ENCODE measurements at regions not wholly inside any gene's neighbourhood (a gene's known extent, or its start where the extent isn't known, plus 50 kb on each side); places are given as distances from the start of the nearest gene placed in this dataset.

DNA sequence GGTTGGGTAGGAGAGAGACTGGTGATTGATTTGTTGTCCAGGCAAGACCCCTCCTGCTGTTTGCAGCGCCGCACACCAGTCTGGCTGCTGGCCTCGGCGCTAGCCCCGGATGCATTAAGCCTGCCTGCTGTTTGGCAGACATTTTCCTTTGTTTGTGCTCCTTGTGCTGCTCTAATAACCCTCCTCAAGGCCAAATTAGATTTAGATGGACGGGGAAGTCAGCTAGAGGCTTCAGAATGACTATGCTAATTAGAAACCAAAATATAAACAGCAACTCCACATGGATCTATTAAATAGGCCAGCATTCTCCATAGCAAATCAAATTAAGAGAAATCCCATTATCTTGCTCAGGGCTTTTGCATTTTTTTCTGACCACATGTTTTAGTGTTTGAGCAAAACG lies 445.2 kb downstream of the SQOR start:
- H3K4me1 ChIP-seq (ENCODE audit: control insufficient read depth, insufficient read depth, low read length), result no peaks in the 10 kb centered on the region
- no peaks in the 10 kb centered on the region for H3K9me3 ChIP-seq (ENCODE audit: control insufficient read depth, insufficient read depth, low read depth, low read length)
- TF ChIP-seq SIN3A (IDR thresholded peaks at IDR 0.05; ENCODE audit: borderline replicate concordance, insufficient read depth, low read depth, low read length), result no peak
- H3K36me3 ChIP-seq (ENCODE audit: control insufficient read depth, insufficient read depth, low read length), result no peaks in the 10 kb centered on the region
- no peak overlapping the region for H3K27ac ChIP-seq (ENCODE audit: low read length)
- no peaks in the 10 kb centered on the region for H3K27me3 ChIP-seq (ENCODE audit: control insufficient read depth, insufficient read depth, low read length)
- ChIA-PET POLR2A (no interaction called here), CTCF (interaction anchor here (0.6 kb wide), 1 partner anchor 1807 kb away, joined by 5 read pairs; no protein-coding TSS in a partner anchor)
- ATAC-seq (no peak), DNase-seq (ENCODE audit: low read depth, low spot score) (no peak)
- in situ Hi-C loops (cut with HindIII; ENCODE audit: low pct_unique_long_range_greater_than_20kb, low sequenced_read_pairs), result no loop called here
- intact Hi-C loops (cut with micrococcal nuclease; ENCODE audit: unreplicated experiment), result no loop called here
- H3K4me3 ChIP-seq (ENCODE audit: low read depth in 2 of 2, low read length in 2 of 2), result no peak overlapping the region
- BruUV-seq (replicated peaks), result no TSS peak

DNA sequence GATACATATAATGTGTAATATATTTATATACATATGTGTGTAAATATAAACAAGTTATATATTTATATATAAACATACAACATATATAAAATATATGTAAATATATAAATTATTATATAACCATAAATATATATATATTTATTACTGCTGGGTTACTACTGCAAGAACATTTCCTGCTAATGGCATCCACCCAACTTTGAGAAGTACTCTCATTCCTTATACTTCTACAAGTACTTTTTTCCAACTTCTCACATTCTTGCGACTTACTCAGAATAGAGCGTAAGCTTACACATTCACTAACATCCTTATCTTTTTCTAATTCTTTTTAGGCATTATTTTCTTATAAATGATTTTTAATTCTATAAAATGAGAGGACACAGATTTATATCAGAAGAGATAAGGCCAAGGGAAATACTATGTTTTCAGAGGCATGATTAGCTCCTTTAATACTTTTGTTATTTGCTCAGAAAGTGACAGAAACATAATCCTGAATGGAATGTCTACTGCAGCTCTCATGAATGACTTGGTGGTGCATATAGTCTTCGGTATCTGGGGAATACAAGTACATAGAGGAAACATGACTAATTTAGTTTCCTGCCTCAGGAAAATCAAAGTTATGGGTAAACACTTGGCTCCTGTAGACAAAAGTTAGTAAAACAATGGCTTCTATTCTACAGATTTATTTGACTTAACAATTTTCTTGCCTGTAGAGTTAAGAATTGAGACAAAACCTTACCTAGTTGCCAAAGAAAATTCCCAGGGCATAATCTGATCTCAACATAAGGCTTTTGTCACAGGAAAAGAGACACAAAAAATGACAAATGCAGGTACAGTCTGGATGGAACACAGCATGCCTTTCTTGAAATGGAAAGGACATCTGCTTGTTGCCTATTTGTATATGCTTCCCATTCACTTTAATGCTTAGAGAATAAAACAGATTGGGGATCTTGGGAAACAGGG lies 453.9 kb downstream of the SQOR start:
- no peak for DNase-seq (ENCODE audit: low read depth, low spot score)

More for the DNA sequence above, 453.9 kb downstream of the SQOR start:
- Histone ChIP-seq H3K4me1 (ENCODE audit: control insufficient read depth, insufficient read depth, low read length) (no peaks in the 10 kb centered on the region), H3K4me3 (ENCODE audit: low read depth in 2 of 2, low read length in 2 of 2) (no peak overlapping the region), H3K27ac (ENCODE audit: low read length) (no peak overlapping the region), H3K9me3 (ENCODE audit: control insufficient read depth, insufficient read depth, low read depth, low read length) (no peaks in the 10 kb centered on the region), H3K27me3 (ENCODE audit: control insufficient read depth, insufficient read depth, low read length) (no peaks in the 10 kb centered on the region), H3K36me3 (ENCODE audit: control insufficient read depth, insufficient read depth, low read length) (no peaks in the 10 kb centered on the region)
- ChIA-PET POLR2A (no interaction called here), CTCF (no interaction called here)
- no TSS peak for BruUV-seq (replicated peaks)
- intact Hi-C loops (cut with micrococcal nuclease; ENCODE audit: unreplicated experiment), result no loop called here
- in situ Hi-C loops (cut with HindIII; ENCODE audit: low pct_unique_long_range_greater_than_20kb, low sequenced_read_pairs), result no loop called here
- no peak for ATAC-seq
- no peak for TF ChIP-seq POLR2AphosphoS5 (IDR thresholded peaks at IDR 0.05; ENCODE audit: low read depth, low read length)
- TF ChIP-seq TCF7L2 (IDR thresholded peaks at IDR 0.05; ENCODE audit: low read depth, low read length), result no peak
- TF ChIP-seq, protein P1, sequence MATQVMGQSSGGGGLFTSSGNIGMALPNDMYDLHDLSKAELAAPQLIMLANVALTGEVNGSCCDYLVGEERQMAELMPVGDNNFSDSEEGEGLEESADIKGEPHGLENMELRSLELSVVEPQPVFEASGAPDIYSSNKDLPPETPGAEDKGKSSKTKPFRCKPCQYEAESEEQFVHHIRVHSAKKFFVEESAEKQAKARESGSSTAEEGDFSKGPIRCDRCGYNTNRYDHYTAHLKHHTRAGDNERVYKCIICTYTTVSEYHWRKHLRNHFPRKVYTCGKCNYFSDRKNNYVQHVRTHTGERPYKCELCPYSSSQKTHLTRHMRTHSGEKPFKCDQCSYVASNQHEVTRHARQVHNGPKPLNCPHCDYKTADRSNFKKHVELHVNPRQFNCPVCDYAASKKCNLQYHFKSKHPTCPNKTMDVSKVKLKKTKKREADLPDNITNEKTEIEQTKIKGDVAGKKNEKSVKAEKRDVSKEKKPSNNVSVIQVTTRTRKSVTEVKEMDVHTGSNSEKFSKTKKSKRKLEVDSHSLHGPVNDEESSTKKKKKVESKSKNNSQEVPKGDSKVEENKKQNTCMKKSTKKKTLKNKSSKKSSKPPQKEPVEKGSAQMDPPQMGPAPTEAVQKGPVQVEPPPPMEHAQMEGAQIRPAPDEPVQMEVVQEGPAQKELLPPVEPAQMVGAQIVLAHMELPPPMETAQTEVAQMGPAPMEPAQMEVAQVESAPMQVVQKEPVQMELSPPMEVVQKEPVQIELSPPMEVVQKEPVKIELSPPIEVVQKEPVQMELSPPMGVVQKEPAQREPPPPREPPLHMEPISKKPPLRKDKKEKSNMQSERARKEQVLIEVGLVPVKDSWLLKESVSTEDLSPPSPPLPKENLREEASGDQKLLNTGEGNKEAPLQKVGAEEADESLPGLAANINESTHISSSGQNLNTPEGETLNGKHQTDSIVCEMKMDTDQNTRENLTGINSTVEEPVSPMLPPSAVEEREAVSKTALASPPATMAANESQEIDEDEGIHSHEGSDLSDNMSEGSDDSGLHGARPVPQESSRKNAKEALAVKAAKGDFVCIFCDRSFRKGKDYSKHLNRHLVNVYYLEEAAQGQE (IDR thresholded peaks at IDR 0.05; ENCODE audit: insufficient read depth in 1 of 2, low read depth in 2 of 2, low read length in 1 of 2), result no peak
- TF ChIP-seq, protein P2, sequence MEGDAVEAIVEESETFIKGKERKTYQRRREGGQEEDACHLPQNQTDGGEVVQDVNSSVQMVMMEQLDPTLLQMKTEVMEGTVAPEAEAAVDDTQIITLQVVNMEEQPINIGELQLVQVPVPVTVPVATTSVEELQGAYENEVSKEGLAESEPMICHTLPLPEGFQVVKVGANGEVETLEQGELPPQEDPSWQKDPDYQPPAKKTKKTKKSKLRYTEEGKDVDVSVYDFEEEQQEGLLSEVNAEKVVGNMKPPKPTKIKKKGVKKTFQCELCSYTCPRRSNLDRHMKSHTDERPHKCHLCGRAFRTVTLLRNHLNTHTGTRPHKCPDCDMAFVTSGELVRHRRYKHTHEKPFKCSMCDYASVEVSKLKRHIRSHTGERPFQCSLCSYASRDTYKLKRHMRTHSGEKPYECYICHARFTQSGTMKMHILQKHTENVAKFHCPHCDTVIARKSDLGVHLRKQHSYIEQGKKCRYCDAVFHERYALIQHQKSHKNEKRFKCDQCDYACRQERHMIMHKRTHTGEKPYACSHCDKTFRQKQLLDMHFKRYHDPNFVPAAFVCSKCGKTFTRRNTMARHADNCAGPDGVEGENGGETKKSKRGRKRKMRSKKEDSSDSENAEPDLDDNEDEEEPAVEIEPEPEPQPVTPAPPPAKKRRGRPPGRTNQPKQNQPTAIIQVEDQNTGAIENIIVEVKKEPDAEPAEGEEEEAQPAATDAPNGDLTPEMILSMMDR (IDR thresholded peaks at IDR 0.05), result no peak
- no peak for TF ChIP-seq SIN3A (IDR thresholded peaks at IDR 0.05; ENCODE audit: borderline replicate concordance, insufficient read depth, low read depth, low read length)
